ENCODE measurements at regions not wholly inside any gene's neighbourhood (a gene's known extent, or its start where the extent isn't known, plus 50 kb on each side); places are given as distances from the start of the nearest gene placed in this dataset.

DNA sequence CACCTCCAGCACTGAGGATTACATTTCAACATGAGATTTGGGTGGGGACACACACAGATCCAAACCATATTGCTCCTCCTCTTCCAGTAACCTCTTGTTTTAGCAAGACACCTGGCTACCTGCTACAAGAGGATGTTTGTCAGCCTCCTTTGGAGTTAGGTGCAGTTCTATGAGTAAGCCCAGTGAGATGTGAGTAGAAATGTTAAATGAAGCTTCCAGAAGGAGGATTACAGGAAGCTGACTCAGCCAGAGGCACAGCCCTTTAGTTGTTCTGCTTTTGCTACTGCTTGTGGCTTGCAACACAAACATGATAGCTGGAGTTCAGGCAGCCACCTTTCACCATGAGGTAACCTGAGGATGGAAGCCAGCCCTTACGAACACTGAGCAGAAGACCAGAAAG, 382.7 kb upstream of the RNF32 start:
- no peaks in the 10 kb centered on the region for H3K36me3 ChIP-seq
- 93 to 100% methylated on average over 1 of the region's 1 CpG for WGBS, 2 donors
- H3K4me1 ChIP-seq = no peaks in the 10 kb centered on the region
- H3K27ac ChIP-seq = no peak overlapping the region
- DNase-seq (no peak), ATAC-seq (ENCODE audit: low FRiP score in 2 of 2) (no peak)
- H3K27me3 ChIP-seq = no peaks in the 10 kb centered on the region
- no peaks in the 10 kb centered on the region for H3K9me3 ChIP-seq
- TF ChIP-seq CTCF (IDR thresholded peaks at IDR 0.05) (no peak), EP300 (IDR thresholded peaks at IDR 0.05) (no peak), POLR2A (IDR thresholded peaks at IDR 0.05) (no peak), POLR2AphosphoS5 (IDR thresholded peaks at IDR 0.05) (no peak)
- no peak overlapping the region for H3K4me3 ChIP-seq

- no peak for DNase-seq
- H3K27ac ChIP-seq = no peak overlapping the region
- ATAC-seq (ENCODE audit: low FRiP score in 2 of 2) = no peak
- H3K27me3 ChIP-seq = no peaks in the 10 kb centered on the region
- no peaks in the 10 kb centered on the region for H3K4me1 ChIP-seq
- 87 to 92% methylated on average over 5 of the region's 5 CpGs for WGBS, 2 donors
- H3K4me3 ChIP-seq = no peak overlapping the region
- H3K9me3 ChIP-seq = no peaks in the 10 kb centered on the region
- no peak for TF ChIP-seq POLR2AphosphoS5 (IDR thresholded peaks at IDR 0.05)
- no peak for TF ChIP-seq CTCF (IDR thresholded peaks at IDR 0.05)
- no peaks in the 10 kb centered on the region for H3K36me3 ChIP-seq
These were observed 384.9 kb upstream of the RNF32 start for GRCh38 chr7:156255635-156256034.

GRCh38 chr7:156251861-156252260, 388.7 kb upstream of the RNF32 start:
- no peak for TF ChIP-seq POLR2A (IDR thresholded peaks at IDR 0.05)
- WGBS, 2 donors = 95% methylated on average over 4 to 9 of the region's 9 CpGs
- Histone ChIP-seq H3K9me3 (no peaks in the 10 kb centered on the region), H3K4me1 (no peaks in the 10 kb centered on the region), H3K27ac (no peak overlapping the region), H3K27me3 (no peaks in the 10 kb centered on the region), H3K4me3 (no peak overlapping the region), H3K36me3 (no peaks in the 10 kb centered on the region)
- ATAC-seq (ENCODE audit: low FRiP score in 2 of 2) (no peak), DNase-seq (no peak)

DNA sequence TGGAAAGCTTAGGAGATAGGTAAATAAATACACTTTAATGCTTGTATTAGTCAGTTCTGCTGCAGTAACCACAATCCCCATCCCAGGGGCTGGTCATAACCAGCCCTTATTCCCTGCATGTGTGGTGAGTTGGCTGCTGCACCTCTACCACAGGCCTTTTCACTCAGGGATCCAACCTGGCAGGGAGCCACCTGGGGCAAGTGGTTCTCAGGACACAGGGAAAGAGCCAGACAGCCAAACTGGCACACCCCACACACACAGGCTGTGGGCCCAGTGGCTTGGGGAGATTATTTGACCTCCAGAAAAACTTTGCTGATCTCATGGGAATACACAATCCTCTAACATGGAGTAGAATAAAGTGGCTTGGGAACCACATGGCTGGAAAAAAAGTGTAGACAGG, 400.0 kb upstream of the RNF32 start:
- H3K27ac ChIP-seq = no peak overlapping the region
- no peaks in the 10 kb centered on the region for H3K36me3 ChIP-seq
- H3K4me1 ChIP-seq = no peaks in the 10 kb centered on the region
- ATAC-seq (ENCODE audit: low FRiP score in 2 of 2) = no peak
- no peaks in the 10 kb centered on the region for H3K9me3 ChIP-seq
- TF ChIP-seq EP300 (IDR thresholded peaks at IDR 0.05) (no peak), POLR2AphosphoS5 (IDR thresholded peaks at IDR 0.05) (no peak), POLR2A (IDR thresholded peaks at IDR 0.05) (no peak), CTCF (IDR thresholded peaks at IDR 0.05) (no peak)
- H3K27me3 ChIP-seq = no peaks in the 10 kb centered on the region
- H3K4me3 ChIP-seq = no peak overlapping the region
- DNase-seq = no peak

DNA sequence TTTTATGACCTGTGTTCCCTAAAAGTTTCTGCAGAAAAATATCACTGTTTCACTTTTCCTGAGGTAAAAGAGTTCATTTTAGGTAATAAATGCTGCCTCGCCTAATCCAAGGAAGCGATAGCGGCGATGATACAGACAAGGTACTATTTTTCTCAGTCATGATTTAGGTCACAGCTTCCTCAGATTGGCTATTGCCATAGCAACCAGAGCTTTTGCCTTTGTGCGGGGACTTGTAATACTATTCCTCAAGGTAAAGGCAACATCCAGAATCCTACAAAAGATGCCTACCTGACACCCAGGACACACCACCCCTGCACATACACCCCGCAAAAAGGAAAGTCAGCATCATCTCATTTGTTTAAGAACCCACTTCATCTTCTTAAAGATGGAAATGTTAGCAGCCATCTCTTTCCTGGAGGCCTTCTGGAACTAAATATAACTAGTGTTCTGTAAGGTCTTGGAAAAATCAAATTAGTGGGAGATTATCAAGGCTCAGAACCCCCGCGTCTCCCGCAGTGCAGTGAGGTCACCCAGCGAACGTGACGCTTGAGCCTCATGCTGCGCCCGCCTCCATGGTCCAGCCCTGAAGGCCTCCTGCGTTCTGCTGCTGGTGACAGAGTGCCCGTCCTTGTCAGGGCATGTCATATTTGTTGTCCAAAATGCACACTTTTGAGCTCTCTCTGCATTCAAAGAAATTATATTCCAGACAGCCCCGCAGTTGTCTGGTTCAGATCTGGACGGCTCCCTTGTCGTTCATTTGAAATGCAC, 402.0 kb upstream of the RNF32 start:
- DNase-seq = no peak
- Histone ChIP-seq H3K4me1 (no peaks in the 10 kb centered on the region), H3K9me3 (no peaks in the 10 kb centered on the region), H3K4me3 (no peak overlapping the region), H3K27me3 (no peaks in the 10 kb centered on the region), H3K36me3 (no peaks in the 10 kb centered on the region), H3K27ac (no peak overlapping the region)
- WGBS, 2 donors = 89 to 94% methylated on average over 16 to 19 of the region's 19 CpGs
- no peak for ATAC-seq (ENCODE audit: low FRiP score in 2 of 2)
- TF ChIP-seq CTCF (IDR thresholded peaks at IDR 0.05) (no peak), POLR2AphosphoS5 (IDR thresholded peaks at IDR 0.05) (no peak), POLR2A (IDR thresholded peaks at IDR 0.05) (no peak), EP300 (IDR thresholded peaks at IDR 0.05) (no peak)

Measured in upper lobe of left lung (tissue), 6 donors.